Heart left ventricle (tissue), 13 donors: ENCODE measurements at regions not wholly inside any gene's neighbourhood (a gene's known extent, or its start where the extent isn't known, plus 50 kb on each side); places are given as distances from the start of the nearest gene placed in this dataset.

Experiments
- CTCF ChIP-seq, 12 donors: fragments of 200-600 bp; sonication (generic) in 4 of 12; IDR thresholded peaks; one replicate each; pipeline versions ENCODE4 v1.5.0 to v1.8.0; 2018 to 2022; ENCODE audit warnings: antibody characterized with exemption in 12 of 12, mild to moderate bottlenecking in 5 of 12
- POLR2A ChIP-seq, 2 donors: fragments of 450-650 bp; IDR thresholded peaks; one replicate each; pipeline ENCODE4 v1.6.1; 2017; ENCODE audit warnings: antibody characterized with exemption in 2 of 2, mild to moderate bottlenecking in 2 of 2, moderate library complexity in 2 of 2
- donor health status: ischemic (EF 13 %, LVEDD 7.1; RV severe dilation, severe dysfunction).
- donor health status: DM: no; HTN: yes; CAD: no.
- donor health status: DM: no; HTN: no; CAD: no.
- donor health status: ischemic (EF 25% LVEDD 6.9; RV normal size, moderate dysfunction).
- donor health status: ischemic (EF 25% LVEDD 5.7; RV mildly dilated, moderate dysfunction).
- donor health status: ischemic (EF 35%, LVEDD 5.7; RV mildly dilated, moderate dysfunction).
- donor health status: nonischemic (EF 11% LVEDD 7.7; RV severe dilation, severe dysfunction).
- donor health status: DM: yes; HTN: yes; CAD: no.
- donor health status: PGD.
- donor health status: ischemic (EF 29% LVEDD 5.4; RV normal size, mild dysfunction).
- donor health status: nonischemic (EF 23%, LVEDD 6.1; RV moderate dilation, normal function).

- TF ChIP-seq CTCF (IDR thresholded peaks at IDR 0.05) (no peak), POLR2A (IDR thresholded peaks at IDR 0.05) (no peak)
These were observed 705.5 kb downstream of the SLC4A3 start for GRCh38 chr2:220332886-220333285.
